ENCODE measurements at regions not wholly inside any gene's neighbourhood (a gene's known extent, or its start where the extent isn't known, plus 50 kb on each side); places are given as distances from the start of the nearest gene placed in this dataset.

- TF ChIP-seq CTCF (conservative IDR thresholded peaks at IDR 0.05; ENCODE audit: low read length): no peak
- TF ChIP-seq EZH2phosphoT487 (IDR thresholded peaks at IDR 0.05; ENCODE audit: borderline replicate concordance, low read depth, low read length): no peak
These were observed 151.4 kb upstream of the PRDM1 start for GRCh38 chr6:105934708-105935107.

Data from OCI-LY7 (cell line).